HUES48 (cell line): ENCODE measurements at regions not wholly inside any gene's neighbourhood (a gene's known extent, or its start where the extent isn't known, plus 50 kb on each side); places are given as distances from the start of the nearest gene placed in this dataset.
"Not testable (repeated sequence)": the region's sequence is repeated elsewhere in the genome, so short reads cannot be mapped to it uniquely, and the experiment has no call there.

Source experiments
- H3K27ac ChIP-seq: one replicate; pipeline ENCODE4 v1.7.0; 2013; ENCODE audit warnings: low read depth, low read length, inconsistent platforms
- H3K27me3 ChIP-seq: 2 replicates; pipeline ENCODE4 v1.6.1; 2013; ENCODE audit warnings: mild to moderate bottlenecking, low read length; ENCODE audit not compliant: control insufficient read depth, insufficient read depth
- H3K36me3 ChIP-seq: 2 replicates; pipeline ENCODE4 v1.6.1; 2013; ENCODE audit warnings: low read length; ENCODE audit not compliant: control insufficient read depth, insufficient read depth
- H3K4me1 ChIP-seq: 2 replicates; pipeline ENCODE4 v1.6.1; 2013; ENCODE audit warnings: mild to moderate bottlenecking, low read length; ENCODE audit not compliant: control insufficient read depth, insufficient read depth
- H3K4me3 ChIP-seq: 2 replicates; pipeline ENCODE4 v1.5.1; 2013; ENCODE audit warnings: mild to moderate bottlenecking, low read depth, low read length
- H3K9ac ChIP-seq: 2 replicates; pipeline ENCODE4 v1.6.1; 2013; ENCODE audit warnings: mild to moderate bottlenecking, low read depth, low read length, moderate library complexity
- H3K9me3 ChIP-seq: 2 replicates; pipeline ENCODE4 v1.6.1; 2013; ENCODE audit warnings: low read length; ENCODE audit not compliant: control insufficient read depth, insufficient read depth

GRCh38 chr16:72464597-72465368 is 292.8 kb upstream of the PMFBP1 start:
- Histone ChIP-seq H3K27ac (no peak overlapping the region), H3K36me3 (no peaks in the 10 kb centered on the region), H3K4me3 (no peak overlapping the region), H3K9ac (no peak overlapping the region), H3K9me3 (no peaks in the 10 kb centered on the region), H3K4me1 (no peaks in the 10 kb centered on the region; the same call in 1 of the 2 replicates), H3K27me3 (no peaks in the 10 kb centered on the region)

- Histone ChIP-seq H3K27me3 (no peaks in the 10 kb centered on the region), H3K4me1 (no peaks in the 10 kb centered on the region), H3K9me3 (no peaks in the 10 kb centered on the region), H3K36me3 (no peaks in the 10 kb centered on the region), H3K4me3 (no peak overlapping the region), H3K9ac (no peak overlapping the region), H3K27ac (no peak overlapping the region)
Observed at GRCh38 chr16:72464052-72464451, 292.1 kb upstream of the PMFBP1 start.

GRCh38 chr16:72458035-72458434 is 286.1 kb upstream of the PMFBP1 start:
- no peaks in the 10 kb centered on the region for H3K4me1 ChIP-seq
- no peak overlapping the region for H3K27ac ChIP-seq
- peaks cover 12% of the 10 kb centered on the region; the same call in 1 of the 2 replicates for H3K9me3 ChIP-seq
- H3K4me3 ChIP-seq, result no peak overlapping the region
- no peaks in the 10 kb centered on the region for H3K36me3 ChIP-seq
- no peaks in the 10 kb centered on the region for H3K27me3 ChIP-seq
- H3K9ac ChIP-seq, result no peak overlapping the region

- no peak overlapping the region for H3K27ac ChIP-seq
- H3K9me3 ChIP-seq, result peaks cover 12% of the 10 kb centered on the region; the same call in 1 of the 2 replicates
- no peaks in the 10 kb centered on the region for H3K27me3 ChIP-seq
- no peak overlapping the region for H3K9ac ChIP-seq
- H3K36me3 ChIP-seq, result no peaks in the 10 kb centered on the region
- H3K4me3 ChIP-seq, result no peak overlapping the region
- H3K4me1 ChIP-seq, result no peaks in the 10 kb centered on the region
Observed at GRCh38 chr16:72457243-72457940, 285.4 kb upstream of the PMFBP1 start.

- Histone ChIP-seq H3K4me1 (no peaks in the 10 kb centered on the region), H3K4me3 (no peak overlapping the region), H3K27me3 (no peaks in the 10 kb centered on the region), H3K9me3 (peaks cover 12% of the 10 kb centered on the region; the same call in 1 of the 2 replicates), H3K36me3 (no peaks in the 10 kb centered on the region), H3K27ac (no peak overlapping the region), H3K9ac (no peak overlapping the region)
Observed at GRCh38 chr16:72455743-72456659, 284.0 kb upstream of the PMFBP1 start.

- not testable (repeated sequence) for H3K9ac ChIP-seq, H3K4me3 ChIP-seq, H3K36me3 ChIP-seq, H3K27me3 ChIP-seq, H3K27ac ChIP-seq, H3K4me1 ChIP-seq
- H3K9me3 ChIP-seq, result peaks cover 16% of the 10 kb centered on the region; the same call in 1 of the 2 replicates
Observed at GRCh38 chr16:72453856-72454255, 281.9 kb upstream of the PMFBP1 start.

- Histone ChIP-seq H3K4me1 (no peaks in the 10 kb centered on the region), H3K27me3 (no peaks in the 10 kb centered on the region), H3K4me3 (no peak overlapping the region), H3K27ac (no peak overlapping the region), H3K36me3 (no peaks in the 10 kb centered on the region), H3K9ac (no peak overlapping the region), H3K9me3 (peaks cover 3% of the 10 kb centered on the region; the same call in 1 of the 2 replicates)
Observed at GRCh38 chr16:72444696-72445095, 272.7 kb upstream of the PMFBP1 start.

GRCh38 chr16:72443809-72444208 is 271.9 kb upstream of the PMFBP1 start:
- Histone ChIP-seq H3K27ac (no peak overlapping the region), H3K9ac (no peak overlapping the region), H3K27me3 (no peaks in the 10 kb centered on the region), H3K9me3 (peaks cover 3% of the 10 kb centered on the region; the same call in 1 of the 2 replicates), H3K4me1 (no peaks in the 10 kb centered on the region), H3K4me3 (no peak overlapping the region), H3K36me3 (no peaks in the 10 kb centered on the region)

GRCh38 chr16:72442385-72443158 is 270.6 kb upstream of the PMFBP1 start:
- H3K36me3 ChIP-seq, result no peaks in the 10 kb centered on the region
- no peaks in the 10 kb centered on the region for H3K27me3 ChIP-seq
- H3K9ac ChIP-seq, result no peak overlapping the region
- no peak overlapping the region for H3K4me3 ChIP-seq
- no peaks in the 10 kb centered on the region for H3K4me1 ChIP-seq
- no peak overlapping the region for H3K27ac ChIP-seq
- H3K9me3 ChIP-seq, result peaks cover 3% of the 10 kb centered on the region; the same call in 1 of the 2 replicates

- H3K36me3 ChIP-seq, result no peaks in the 10 kb centered on the region
- H3K4me3 ChIP-seq, result no peak overlapping the region
- peaks cover 29% of the 10 kb centered on the region for H3K9me3 ChIP-seq
- no peaks in the 10 kb centered on the region for H3K27me3 ChIP-seq
- H3K9ac ChIP-seq, result no peak overlapping the region
- no peak overlapping the region for H3K27ac ChIP-seq
- no peaks in the 10 kb centered on the region for H3K4me1 ChIP-seq
Observed at GRCh38 chr16:72437891-72438290, 265.9 kb upstream of the PMFBP1 start.
